Bronchial epithelial cell (primary cell): ENCODE measurements at regions not wholly inside any gene's neighbourhood (a gene's known extent, or its start where the extent isn't known, plus 50 kb on each side); places are given as distances from the start of the nearest gene placed in this dataset.

Experiments used
- DNase-seq: peaks from one replicate; pipeline ENCODE4 v3.0.0-alpha.2; 2010; ENCODE audit warnings: low read depth
- FAIRE-seq: peaks from 2 replicates; lab custom pipeline; 2011; peaks lifted over from hg19 to GRCh38; lab: Jason Lieb, UNC
- H3K27me3 ChIP-seq: 2 replicates; pipeline ENCODE4 v1.5.1; 2011; ENCODE audit warnings: low read length; ENCODE audit not compliant: control insufficient read depth, insufficient read depth
- H3K36me3 ChIP-seq: 2 replicates; pipeline ENCODE4 v1.5.1; 2011; ENCODE audit warnings: low read length; ENCODE audit not compliant: control insufficient read depth, insufficient read depth
- H3K4me3 ChIP-seq: 2 replicates; pipeline ENCODE4 v1.5.1; 2011; ENCODE audit warnings: mild to moderate bottlenecking, low read depth, low read length, control low read depth
- CTCF ChIP-seq: IDR thresholded peaks from 2 replicates; pipeline ENCODE4 v1.5.1; 2011; ENCODE audit warnings: mild to moderate bottlenecking, moderate library complexity, low read length, control low read depth, inconsistent platforms; ENCODE audit not compliant: insufficient read depth, severe bottlenecking

- Histone ChIP-seq H3K4me3 (no peak overlapping the region), H3K27me3 (no peaks in the 10 kb centered on the region), H3K36me3 (no peaks in the 10 kb centered on the region)
- no peak for FAIRE-seq
- no peak for DNase-seq
- no peak for TF ChIP-seq CTCF
Measured at GRCh38 chr12:86698641-86698980, 442.4 kb upstream of the MGAT4C start.

GRCh38 chr12:86697916-86698640 is 441.9 kb upstream of the MGAT4C start:
- H3K27me3 ChIP-seq: no peaks in the 10 kb centered on the region
- H3K4me3 ChIP-seq: no peak overlapping the region
- DNase-seq: no peak
- H3K36me3 ChIP-seq: no peaks in the 10 kb centered on the region
- no peak for TF ChIP-seq CTCF
- FAIRE-seq: no peak

- no peak for FAIRE-seq
- Histone ChIP-seq H3K36me3 (no peaks in the 10 kb centered on the region), H3K27me3 (no peaks in the 10 kb centered on the region), H3K4me3 (no peak overlapping the region)
- DNase-seq: peak; percentile 21
- TF ChIP-seq CTCF: no peak
Measured at GRCh38 chr12:86683568-86684304, 427.5 kb upstream of the MGAT4C start.

DNA sequence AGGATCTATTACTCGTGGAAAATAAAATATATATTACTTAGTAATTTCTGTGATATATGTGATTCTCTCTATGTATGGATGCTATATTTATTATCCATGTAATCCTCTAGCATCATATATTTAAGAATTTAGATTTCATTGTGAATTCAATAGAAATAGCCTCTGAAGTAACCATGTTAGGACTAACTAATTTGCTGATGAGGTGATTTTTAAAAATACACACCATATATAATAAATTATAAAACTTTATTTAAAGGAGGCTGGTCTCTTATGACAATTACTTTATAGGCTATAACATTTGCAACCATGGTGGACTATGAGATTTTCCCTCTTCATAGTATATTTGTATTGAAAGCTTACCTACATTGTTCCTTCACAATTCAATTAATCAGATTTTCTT is 424.9 kb upstream of the MGAT4C start:
- H3K36me3 ChIP-seq: no peaks in the 10 kb centered on the region
- DNase-seq (no peak), FAIRE-seq (no peak)
- no peak overlapping the region for H3K4me3 ChIP-seq
- no peaks in the 10 kb centered on the region for H3K27me3 ChIP-seq
- TF ChIP-seq CTCF: no peak

GRCh38 chr12:86675197-86675596 is 419.0 kb upstream of the MGAT4C start:
- no peaks in the 10 kb centered on the region for H3K36me3 ChIP-seq
- no peaks in the 10 kb centered on the region for H3K27me3 ChIP-seq
- no peak for TF ChIP-seq CTCF
- no peak for DNase-seq
- H3K4me3 ChIP-seq: no peak overlapping the region
- no peak for FAIRE-seq
